ENCODE measurements at regions not wholly inside any gene's neighbourhood (a gene's known extent, or its start where the extent isn't known, plus 50 kb on each side); places are given as distances from the start of the nearest gene placed in this dataset.
A peak's percentile ranks its signal among the peaks of the same experiment; 100 is the strongest.

- H3K27ac ChIP-seq (ENCODE audit: extremely low read length, insufficient read depth, low read length) = no peak overlapping the region
- TF ChIP-seq FOXA1 (IDR thresholded peaks at IDR 0.05) (peak; percentile 41), FOXA1 (CRISPR knock-in tag; IDR thresholded peaks at IDR 0.05) (no peak), TRIM22 (IDR thresholded peaks at IDR 0.05) (0 out of 2 replicates have a peak, but pooled peaks have one; percentile 28), POLR2AphosphoS2 (IDR thresholded peaks at IDR 0.05; ENCODE audit: low read depth, low read length) (no peak), TBX3 (IDR thresholded peaks at IDR 0.05; ENCODE audit: borderline replicate concordance) (no peak), ATM (IDR thresholded peaks at IDR 0.05; ENCODE audit: borderline replicate concordance) (peak; percentile 19; the same call in 1 of the 2 replicates), SOX6 (IDR thresholded peaks at IDR 0.05) (peak; percentile 64; the same call in 1 of the 2 replicates), SOX6 (CRISPR knock-in tag; IDR thresholded peaks at IDR 0.05) (no peak), CBX2 (IDR thresholded peaks at IDR 0.05; ENCODE audit: low read depth, low read length) (no peak), CBX2 (CRISPR knock-in tag; IDR thresholded peaks at IDR 0.05; ENCODE audit: low read depth) (no peak), HIVEP1 (CRISPR knock-in tag; IDR thresholded peaks at IDR 0.05) (no peak), ARNT (IDR thresholded peaks at IDR 0.05) (peak; percentile 37; the same call in 1 of the 2 replicates), POGZ (CRISPR knock-in tag; IDR thresholded peaks at IDR 0.05) (no peak), CREB1 (IDR thresholded peaks at IDR 0.05) (peak; percentile 36; the same call in 1 of the 2 replicates), CREB1 (CRISPR knock-in tag; IDR thresholded peaks at IDR 0.05) (no peak), SNAPC4 (CRISPR knock-in tag; IDR thresholded peaks at IDR 0.05) (no peak), SIN3A (IDR thresholded peaks at IDR 0.05; ENCODE audit: borderline replicate concordance, low read depth, low read length) (no peak), IKZF5 (CRISPR knock-in tag; IDR thresholded peaks at IDR 0.05) (no peak), KLF13 (CRISPR knock-in tag; IDR thresholded peaks at IDR 0.05) (no peak), NBN (conservative IDR thresholded peaks at IDR 0.05) (peak; percentile 80; the same call in 1 of the 2 replicates), HMG20B (CRISPR knock-in tag; conservative IDR thresholded peaks at IDR 0.05) (no peak)
Observed at GRCh38 chr6:164925681-164926530, 383.5 kb downstream of the C6orf118 start.

More at GRCh38 chr6:164925681-164926530, 383.5 kb downstream of the C6orf118 start:
- H3K4me2 ChIP-seq (ENCODE audit: low read depth, low read length) = no peak overlapping the region
- H3K9me3 ChIP-seq (ENCODE audit: low read length) = no peaks in the 10 kb centered on the region
- no peaks in the 10 kb centered on the region for H3K36me3 ChIP-seq (replicated peaks in 1 of 2; ENCODE audit: control insufficient read depth in 1 of 2, insufficient read depth in 2 of 2, low read length in 2 of 2)
- ATAC-seq = no peak
- no peak overlapping the region for H3K4me3 ChIP-seq (replicated peaks in 1 of 3; ENCODE audit: insufficient read depth in 1 of 3, low read depth in 2 of 3, low read length in 3 of 3)
- no peak overlapping the region for H3K9ac ChIP-seq (ENCODE audit: insufficient read depth, low read depth, low read length)
- intact Hi-C loops (cut with micrococcal nuclease; ENCODE audit: unreplicated experiment) (loop anchor here (5.0 kb wide), 2 partner anchors 1499 to 1744 kb away; no protein-coding TSS in a partner anchor), in situ Hi-C loops (cut with HindIII; ENCODE audit: extremely low pct_ligation_motif_present, low pct_unique_long_range_greater_than_20kb) (no loop called here)
- CTCF ChIA-PET (ENCODE audit: low intra/inter-chr PET ratio, low total read pairs) = no interaction called here
- no peaks in the 10 kb centered on the region for H4K20me1 ChIP-seq (ENCODE audit: insufficient read depth, low read length)
- H3K4me1 ChIP-seq (ENCODE audit: insufficient read depth, low read length) = no peaks in the 10 kb centered on the region
- FAIRE-seq = no peak
- 20% methylated on average over 5 of the region's 5 CpGs for WGBS (ENCODE audit: low lambda C conversion rate)
- H3K79me2 ChIP-seq (ENCODE audit: insufficient read depth, low read length) = no peaks in the 10 kb centered on the region
- BruUV-seq (replicated peaks) = no TSS peak
- DNase-seq (ENCODE audit: low spot score) = no peak
- POLR2A ChIA-PET = no interaction called here
- no peak overlapping the region for H2AFZ ChIP-seq (ENCODE audit: low read length)
- H3K27me3 ChIP-seq (ENCODE audit: control insufficient read depth in 1 of 2, insufficient read depth in 2 of 2, low read length in 2 of 2) = no peaks in the 10 kb centered on the region

Measured in HepG2 (cell line).